ENCODE measurements at regions not wholly inside any gene's neighbourhood (a gene's known extent, or its start where the extent isn't known, plus 50 kb on each side); places are given as distances from the start of the nearest gene placed in this dataset.
A peak's percentile ranks its signal among the peaks of the same experiment; 100 is the strongest.

DNA sequence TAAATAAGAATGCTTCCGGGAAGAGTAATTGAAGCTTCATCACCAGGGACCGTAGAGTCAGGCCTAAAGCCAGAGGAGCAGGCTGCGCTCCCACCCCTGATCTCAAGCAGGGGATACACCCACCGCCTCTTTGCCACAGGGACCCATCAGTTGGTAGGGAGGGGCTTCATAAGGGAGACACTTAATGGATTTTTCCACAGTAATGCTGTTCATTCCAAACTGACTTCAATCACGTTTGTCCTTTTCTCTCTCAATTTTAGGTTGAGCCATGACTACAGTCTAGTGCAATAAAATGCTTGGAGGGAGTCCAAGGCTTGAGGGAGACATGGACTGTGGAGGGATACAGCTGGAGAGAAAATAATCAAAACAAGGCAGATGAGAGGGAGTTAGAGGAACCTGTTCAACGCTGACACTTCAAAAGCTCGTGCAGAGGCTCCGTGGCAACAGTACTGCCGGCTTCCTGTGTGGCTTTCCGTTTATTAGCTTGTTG, 111.5 kb downstream of the SEC16B start:
- DNase-seq (peak; percentile 3 to 7), FAIRE-seq (no peak)
- Histone ChIP-seq H3K27me3 (ENCODE audit: control insufficient read depth in 3 of 3, insufficient read depth in 3 of 3, low read length in 3 of 3) (no peaks in the 10 kb centered on the region), H3K9me3 (ENCODE audit: control insufficient read depth in 2 of 2, insufficient read depth in 1 of 2, low read depth in 1 of 2, low read length in 1 of 2) (peaks cover 0 to 7% of the 10 kb centered on the region in 2 donors), H3K4me3 (ENCODE audit: low read depth in 1 of 3, low read length in 3 of 3) (no peak overlapping the region), H3K36me3 (ENCODE audit: control insufficient read depth in 3 of 3, insufficient read depth in 2 of 3, low read depth in 1 of 3, low read length in 3 of 3) (no peaks in the 10 kb centered on the region), H3K4me1 (ENCODE audit: control insufficient read depth in 3 of 3, insufficient read depth in 2 of 3, low read depth in 1 of 3, low read length in 2 of 3) (no peaks in the 10 kb centered on the region), H3K27ac (ENCODE audit: low read depth in 1 of 3, low read length in 2 of 3) (no peak overlapping the region)
- WGBS, 3 donors = 16 to 26% (median 24%) methylated on average over 10 of the region's 10 CpGs

DNA sequence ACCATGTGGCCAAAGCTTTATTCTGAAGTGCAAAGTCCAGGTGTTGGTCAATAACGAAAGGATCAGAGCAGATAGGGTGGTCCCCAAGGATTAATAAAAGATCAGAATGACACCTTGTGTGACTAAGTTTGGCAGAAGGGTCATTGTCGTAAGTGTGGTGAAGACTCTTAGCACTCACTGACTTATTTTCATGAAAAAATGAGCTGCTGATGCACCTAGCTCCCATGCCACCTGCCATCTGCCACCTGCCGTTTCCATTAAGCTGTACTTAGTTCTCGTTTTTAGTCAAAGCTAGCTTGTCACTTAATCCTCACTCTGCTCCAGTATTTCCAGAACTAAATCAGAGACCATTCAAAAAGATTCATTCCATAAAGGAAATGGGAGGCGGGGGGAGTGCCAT, 112.6 kb downstream of the SEC16B start:
- H3K27ac ChIP-seq (ENCODE audit: low read depth in 1 of 3, low read length in 2 of 3) = no peak overlapping the region
- DNase-seq (no peak), FAIRE-seq (no peak)
- no peak overlapping the region for H3K4me3 ChIP-seq (ENCODE audit: low read depth in 1 of 3, low read length in 3 of 3)
- WGBS, 3 donors = 76 to 87% (median 84%) methylated on average over 5 of the region's 5 CpGs
- H3K9me3 ChIP-seq (ENCODE audit: control insufficient read depth in 2 of 2, insufficient read depth in 1 of 2, low read depth in 1 of 2, low read length in 1 of 2) = peaks cover 0 to 7% of the 10 kb centered on the region in 2 donors
- H3K4me1 ChIP-seq (ENCODE audit: control insufficient read depth in 3 of 3, insufficient read depth in 2 of 3, low read depth in 1 of 3, low read length in 2 of 3) = no peaks in the 10 kb centered on the region
- H3K27me3 ChIP-seq (ENCODE audit: control insufficient read depth in 3 of 3, insufficient read depth in 3 of 3, low read length in 3 of 3) = no peaks in the 10 kb centered on the region
- no peaks in the 10 kb centered on the region for H3K36me3 ChIP-seq (ENCODE audit: control insufficient read depth in 3 of 3, insufficient read depth in 2 of 3, low read depth in 1 of 3, low read length in 3 of 3)

- no peak for FAIRE-seq
- Histone ChIP-seq H3K36me3 (ENCODE audit: control insufficient read depth in 3 of 3, insufficient read depth in 2 of 3, low read depth in 1 of 3, low read length in 3 of 3) (no peaks in the 10 kb centered on the region), H3K4me1 (ENCODE audit: control insufficient read depth in 3 of 3, insufficient read depth in 2 of 3, low read depth in 1 of 3, low read length in 2 of 3) (no peaks in the 10 kb centered on the region)
Measured at GRCh38 chr1:177854951-177855350, 114.9 kb downstream of the SEC16B start.

GRCh38 chr1:177849579-177850290, 120.1 kb downstream of the SEC16B start:
- Histone ChIP-seq H3K4me1 (ENCODE audit: control insufficient read depth in 3 of 3, insufficient read depth in 2 of 3, low read depth in 1 of 3, low read length in 2 of 3) (no peaks in the 10 kb centered on the region), H3K27me3 (ENCODE audit: control insufficient read depth in 3 of 3, insufficient read depth in 3 of 3, low read length in 3 of 3) (no peaks in the 10 kb centered on the region), H3K4me3 (ENCODE audit: low read depth in 1 of 3, low read length in 3 of 3) (no peak overlapping the region), H3K27ac (ENCODE audit: low read depth in 1 of 3, low read length in 2 of 3) (no peak overlapping the region), H3K36me3 (ENCODE audit: control insufficient read depth in 3 of 3, insufficient read depth in 2 of 3, low read depth in 1 of 3, low read length in 3 of 3) (no peaks in the 10 kb centered on the region), H3K9me3 (ENCODE audit: control insufficient read depth in 2 of 2, insufficient read depth in 1 of 2, low read depth in 1 of 2, low read length in 1 of 2) (peaks cover 0 to 3% of the 10 kb centered on the region in 2 donors)
- no peak for FAIRE-seq
- DNase-seq = no peak
- 54 to 56% (median 55%) methylated on average over 3 of the region's 3 CpGs for WGBS, 3 donors

More at GRCh38 chr1:177854951-177855350, 114.9 kb downstream of the SEC16B start:
- no peak for DNase-seq
- Histone ChIP-seq H3K9me3 (ENCODE audit: control insufficient read depth in 2 of 2, insufficient read depth in 1 of 2, low read depth in 1 of 2, low read length in 1 of 2) (peaks cover 0 to 7% of the 10 kb centered on the region in 2 donors), H3K4me3 (ENCODE audit: low read depth in 1 of 3, low read length in 3 of 3) (no peak overlapping the region), H3K27ac (ENCODE audit: low read depth in 1 of 3, low read length in 2 of 3) (no peak overlapping the region), H3K27me3 (ENCODE audit: control insufficient read depth in 3 of 3, insufficient read depth in 3 of 3, low read length in 3 of 3) (no peaks in the 10 kb centered on the region)

DNA sequence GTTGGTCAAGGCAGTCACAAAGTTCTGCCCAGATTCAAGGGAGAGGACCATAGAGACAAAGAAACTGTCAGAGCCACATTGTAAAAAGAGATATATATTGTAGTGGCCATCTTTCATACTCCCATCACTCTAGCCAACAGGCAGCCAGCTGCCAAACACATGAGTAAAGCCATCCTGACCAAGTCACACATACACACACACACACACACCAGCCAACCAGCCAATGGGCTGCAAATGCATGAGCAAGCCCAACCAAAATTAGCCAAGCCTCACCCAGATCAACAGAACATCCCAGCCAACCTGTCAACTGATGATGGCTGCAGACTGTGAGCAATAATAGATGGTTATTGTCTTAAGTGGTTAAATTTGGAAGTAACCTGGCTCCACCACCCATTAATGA, 120.7 kb downstream of the SEC16B start:
- Histone ChIP-seq H3K36me3 (ENCODE audit: control insufficient read depth in 3 of 3, insufficient read depth in 2 of 3, low read depth in 1 of 3, low read length in 3 of 3) (no peaks in the 10 kb centered on the region), H3K9me3 (ENCODE audit: control insufficient read depth in 2 of 2, insufficient read depth in 1 of 2, low read depth in 1 of 2, low read length in 1 of 2) (no peaks in the 10 kb centered on the region), H3K4me3 (ENCODE audit: low read depth in 1 of 3, low read length in 3 of 3) (no peak overlapping the region), H3K27ac (ENCODE audit: low read depth in 1 of 3, low read length in 2 of 3) (no peak overlapping the region), H3K4me1 (ENCODE audit: control insufficient read depth in 3 of 3, insufficient read depth in 2 of 3, low read depth in 1 of 3, low read length in 2 of 3) (no peaks in the 10 kb centered on the region), H3K27me3 (ENCODE audit: control insufficient read depth in 3 of 3, insufficient read depth in 3 of 3, low read length in 3 of 3) (no peaks in the 10 kb centered on the region)
- FAIRE-seq (no peak), DNase-seq (no peak)

DNA sequence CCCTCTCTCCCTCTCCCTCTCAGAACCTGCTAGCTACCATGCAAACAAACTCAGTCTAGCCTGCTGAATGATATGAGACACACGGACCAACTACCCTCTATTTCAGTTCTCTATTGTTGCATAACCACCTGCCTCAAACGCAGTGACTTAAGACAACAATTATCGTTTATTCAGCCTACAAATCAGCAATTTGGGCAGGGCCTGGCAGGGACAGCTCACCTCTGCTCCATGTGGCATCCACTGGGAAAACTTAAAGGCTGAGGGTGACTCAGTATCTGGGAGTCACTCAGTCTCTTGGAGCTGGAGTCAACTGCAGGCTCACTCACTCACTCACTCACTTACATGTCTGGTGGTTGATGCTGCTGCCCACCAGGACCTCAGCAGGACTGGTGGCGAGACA, 121.3 kb downstream of the SEC16B start:
- Histone ChIP-seq H3K9me3 (ENCODE audit: control insufficient read depth in 2 of 2, insufficient read depth in 1 of 2, low read depth in 1 of 2, low read length in 1 of 2) (no peaks in the 10 kb centered on the region), H3K4me3 (ENCODE audit: low read depth in 1 of 3, low read length in 3 of 3) (no peak overlapping the region), H3K27ac (ENCODE audit: low read depth in 1 of 3, low read length in 2 of 3) (no peak overlapping the region), H3K4me1 (ENCODE audit: control insufficient read depth in 3 of 3, insufficient read depth in 2 of 3, low read depth in 1 of 3, low read length in 2 of 3) (no peaks in the 10 kb centered on the region), H3K36me3 (ENCODE audit: control insufficient read depth in 3 of 3, insufficient read depth in 2 of 3, low read depth in 1 of 3, low read length in 3 of 3) (no peaks in the 10 kb centered on the region), H3K27me3 (ENCODE audit: control insufficient read depth in 3 of 3, insufficient read depth in 3 of 3, low read length in 3 of 3) (no peaks in the 10 kb centered on the region)
- WGBS, 3 donors = 54 to 69% (median 57%) methylated on average over 4 of the region's 4 CpGs
- FAIRE-seq (no peak), DNase-seq (no peak)

DNA sequence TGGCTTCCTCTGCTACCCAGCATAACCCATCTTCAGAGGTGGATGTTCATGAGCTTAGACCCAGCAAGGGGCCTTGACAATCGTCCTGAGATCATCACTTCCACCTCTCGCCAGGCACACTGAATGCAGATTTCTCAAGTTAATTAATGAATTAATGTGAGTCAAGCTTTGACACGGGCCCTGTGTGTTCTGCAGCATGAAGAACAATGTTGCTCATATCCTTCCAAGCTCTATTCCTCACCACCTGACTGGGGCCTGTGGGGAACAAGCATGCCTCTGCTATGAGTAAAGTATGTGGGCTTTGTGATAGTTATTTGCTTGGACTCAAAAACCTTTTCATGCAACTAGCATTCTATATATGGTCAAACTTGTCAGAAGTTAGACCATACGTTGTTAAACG, 122.0 kb downstream of the SEC16B start:
- H3K27me3 ChIP-seq (ENCODE audit: control insufficient read depth in 3 of 3, insufficient read depth in 3 of 3, low read length in 3 of 3) = no peaks in the 10 kb centered on the region
- DNase-seq = no peak
- no peak for FAIRE-seq
- WGBS, 3 donors = 75 to 80% (median 77%) methylated on average over 5 of the region's 5 CpGs
- H3K9me3 ChIP-seq (ENCODE audit: control insufficient read depth in 2 of 2, insufficient read depth in 1 of 2, low read depth in 1 of 2, low read length in 1 of 2) = no peaks in the 10 kb centered on the region
- H3K36me3 ChIP-seq (ENCODE audit: control insufficient read depth in 3 of 3, insufficient read depth in 2 of 3, low read depth in 1 of 3, low read length in 3 of 3) = no peaks in the 10 kb centered on the region
- no peaks in the 10 kb centered on the region for H3K4me1 ChIP-seq (ENCODE audit: control insufficient read depth in 3 of 3, insufficient read depth in 2 of 3, low read depth in 1 of 3, low read length in 2 of 3)
- no peak overlapping the region for H3K27ac ChIP-seq (ENCODE audit: low read depth in 1 of 3, low read length in 2 of 3)
- H3K4me3 ChIP-seq (ENCODE audit: low read depth in 1 of 3, low read length in 3 of 3) = no peak overlapping the region

DNA sequence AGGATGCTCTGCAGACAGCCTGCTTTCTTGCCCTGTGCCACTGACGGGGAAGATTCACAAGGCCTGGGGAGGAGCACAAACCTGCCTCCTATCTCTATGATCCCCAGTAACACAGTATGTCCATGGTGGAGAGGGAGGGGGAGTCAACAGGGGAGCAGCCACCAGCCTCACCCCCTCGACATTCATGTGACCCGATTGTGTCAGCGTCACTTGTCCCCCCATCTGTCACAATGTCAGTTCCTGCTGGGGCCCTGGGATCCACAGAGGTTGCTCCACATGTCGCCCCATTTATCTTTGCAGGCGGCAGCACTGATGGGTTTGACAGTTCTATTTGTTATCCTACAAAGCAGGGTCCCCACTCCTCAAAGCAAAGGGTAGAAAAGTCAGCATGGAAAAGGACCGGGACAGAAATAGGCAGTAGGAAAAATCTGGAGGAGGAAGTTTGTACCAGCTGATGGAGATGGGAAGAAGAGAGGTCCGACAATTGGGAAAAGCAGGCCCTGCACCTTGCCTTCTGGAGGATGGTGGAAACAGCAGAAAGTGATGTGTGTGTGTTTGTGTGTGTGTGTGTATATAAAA, 130.9 kb downstream of the SEC16B start:
- no peaks in the 10 kb centered on the region for H3K9me3 ChIP-seq (ENCODE audit: control insufficient read depth in 2 of 2, insufficient read depth in 1 of 2, low read depth in 1 of 2, low read length in 1 of 2)
- no peak overlapping the region for H3K4me3 ChIP-seq (ENCODE audit: low read depth in 1 of 3, low read length in 3 of 3)
- H3K27me3 ChIP-seq (ENCODE audit: control insufficient read depth in 3 of 3, insufficient read depth in 3 of 3, low read length in 3 of 3) = peaks cover 0 to 3% (median 0%) of the 10 kb centered on the region in 3 donors
- no peaks in the 10 kb centered on the region for H3K4me1 ChIP-seq (ENCODE audit: control insufficient read depth in 3 of 3, insufficient read depth in 2 of 3, low read depth in 1 of 3, low read length in 2 of 3)
- H3K36me3 ChIP-seq (ENCODE audit: control insufficient read depth in 3 of 3, insufficient read depth in 2 of 3, low read depth in 1 of 3, low read length in 3 of 3) = no peaks in the 10 kb centered on the region
- no peak overlapping the region for H3K27ac ChIP-seq (ENCODE audit: low read depth in 1 of 3, low read length in 2 of 3)
- WGBS, 3 donors = 65 to 78% (median 78%) methylated on average over 8 of the region's 8 CpGs
- FAIRE-seq (no peak), DNase-seq (no peak)

GRCh38 chr1:177833631-177834030, 136.2 kb downstream of the SEC16B start:
- FAIRE-seq (no peak), DNase-seq (no peak)
- no peak overlapping the region for H3K27ac ChIP-seq (ENCODE audit: low read depth in 1 of 3, low read length in 2 of 3)
- no peaks in the 10 kb centered on the region for H3K9me3 ChIP-seq (ENCODE audit: control insufficient read depth in 2 of 2, insufficient read depth in 1 of 2, low read depth in 1 of 2, low read length in 1 of 2)
- no peaks in the 10 kb centered on the region for H3K36me3 ChIP-seq (ENCODE audit: control insufficient read depth in 3 of 3, insufficient read depth in 2 of 3, low read depth in 1 of 3, low read length in 3 of 3)
- H3K27me3 ChIP-seq (ENCODE audit: control insufficient read depth in 3 of 3, insufficient read depth in 3 of 3, low read length in 3 of 3) = peaks cover 0 to 3% (median 0%) of the 10 kb centered on the region in 3 donors
- 57 to 83% (median 63%) methylated on average over 3 of the region's 3 CpGs for WGBS, 3 donors
- H3K4me1 ChIP-seq (ENCODE audit: control insufficient read depth in 3 of 3, insufficient read depth in 2 of 3, low read depth in 1 of 3, low read length in 2 of 3) = no peaks in the 10 kb centered on the region
- no peak overlapping the region for H3K4me3 ChIP-seq (ENCODE audit: low read depth in 1 of 3, low read length in 3 of 3)

Measured in small intestine (tissue), 7 donors.